Cardiac muscle cell (in vitro differentiated cells and primary cell): ENCODE measurements at regions not wholly inside any gene's neighbourhood (a gene's known extent, or its start where the extent isn't known, plus 50 kb on each side); places are given as distances from the start of the nearest gene placed in this dataset.

Source experiments
- DNase-seq, 2 donors: peaks; one replicate each; pipeline versions ENCODE4 v3.0.0 to v3.0.0-alpha.2; 2010 to 2017; ENCODE audit warnings: low read depth in 1 of 2, low spot score in 1 of 2
- H3K27ac ChIP-seq: fragments of 200-600 bp; sonication (generic); 2 replicates; pipeline ENCODE4 v1.5.1; 2016
- H3K27me3 ChIP-seq: fragments of 200-600 bp; sonication (generic); 2 replicates; pipeline ENCODE4 v1.6.0; 2016; ENCODE audit warnings: control low read depth
- H3K36me3 ChIP-seq: fragments of 200-600 bp; sonication (generic); 2 replicates; pipeline ENCODE4 v1.5.1; 2016; ENCODE audit warnings: control low read depth
- H3K4me1 ChIP-seq: fragments of 200-600 bp; sonication (generic); 2 replicates; pipeline ENCODE4 v1.8.1; 2017; ENCODE audit warnings: low read depth, mild to moderate bottlenecking, mixed run types
- H3K4me3 ChIP-seq: fragments of 200-600 bp; sonication (generic); 2 replicates; pipeline ENCODE4 v1.5.1; 2016; ENCODE audit warnings: mild to moderate bottlenecking
- H3K9me3 ChIP-seq: fragments of 200-600 bp; sonication (generic); 2 replicates; pipeline ENCODE4 v1.5.1; 2017; ENCODE audit warnings: low read depth, mild to moderate bottlenecking, control low read depth
- TF ChIP-seq, protein P1 (sequence below): IDR thresholded peaks from 2 replicates; pipeline ENCODE4 v1.5.1; 2012; ENCODE audit warnings: low read depth, mild to moderate bottlenecking, low read length

DNA sequence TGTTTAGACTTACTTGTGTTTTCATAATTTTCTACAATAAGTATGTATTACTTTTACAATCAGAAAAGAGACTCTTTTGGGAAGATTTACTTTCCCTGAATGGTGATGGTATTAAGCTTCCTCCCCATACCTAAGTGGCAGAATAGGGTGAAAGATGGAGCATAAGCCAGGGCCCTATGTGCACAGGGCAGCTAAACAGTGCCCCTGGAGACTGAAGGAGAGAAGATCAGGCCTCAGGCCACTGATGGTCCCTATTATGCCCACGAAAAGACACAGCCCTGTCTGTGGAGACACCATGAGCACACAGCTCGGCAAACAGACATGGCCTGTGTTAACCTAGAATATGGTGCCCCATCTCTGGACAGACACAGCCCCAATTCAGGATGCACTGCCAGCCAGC is 139.4 kb downstream of the OAT start:
- no peak for DNase-seq
- Histone ChIP-seq H3K9me3 (no peaks in the 10 kb centered on the region), H3K4me1 (no peaks in the 10 kb centered on the region), H3K4me3 (no peak overlapping the region), H3K27ac (no peak overlapping the region), H3K36me3 (no peaks in the 10 kb centered on the region), H3K27me3 (no peaks in the 10 kb centered on the region)
- TF ChIP-seq, protein P1, sequence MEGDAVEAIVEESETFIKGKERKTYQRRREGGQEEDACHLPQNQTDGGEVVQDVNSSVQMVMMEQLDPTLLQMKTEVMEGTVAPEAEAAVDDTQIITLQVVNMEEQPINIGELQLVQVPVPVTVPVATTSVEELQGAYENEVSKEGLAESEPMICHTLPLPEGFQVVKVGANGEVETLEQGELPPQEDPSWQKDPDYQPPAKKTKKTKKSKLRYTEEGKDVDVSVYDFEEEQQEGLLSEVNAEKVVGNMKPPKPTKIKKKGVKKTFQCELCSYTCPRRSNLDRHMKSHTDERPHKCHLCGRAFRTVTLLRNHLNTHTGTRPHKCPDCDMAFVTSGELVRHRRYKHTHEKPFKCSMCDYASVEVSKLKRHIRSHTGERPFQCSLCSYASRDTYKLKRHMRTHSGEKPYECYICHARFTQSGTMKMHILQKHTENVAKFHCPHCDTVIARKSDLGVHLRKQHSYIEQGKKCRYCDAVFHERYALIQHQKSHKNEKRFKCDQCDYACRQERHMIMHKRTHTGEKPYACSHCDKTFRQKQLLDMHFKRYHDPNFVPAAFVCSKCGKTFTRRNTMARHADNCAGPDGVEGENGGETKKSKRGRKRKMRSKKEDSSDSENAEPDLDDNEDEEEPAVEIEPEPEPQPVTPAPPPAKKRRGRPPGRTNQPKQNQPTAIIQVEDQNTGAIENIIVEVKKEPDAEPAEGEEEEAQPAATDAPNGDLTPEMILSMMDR, result no peak

DNA sequence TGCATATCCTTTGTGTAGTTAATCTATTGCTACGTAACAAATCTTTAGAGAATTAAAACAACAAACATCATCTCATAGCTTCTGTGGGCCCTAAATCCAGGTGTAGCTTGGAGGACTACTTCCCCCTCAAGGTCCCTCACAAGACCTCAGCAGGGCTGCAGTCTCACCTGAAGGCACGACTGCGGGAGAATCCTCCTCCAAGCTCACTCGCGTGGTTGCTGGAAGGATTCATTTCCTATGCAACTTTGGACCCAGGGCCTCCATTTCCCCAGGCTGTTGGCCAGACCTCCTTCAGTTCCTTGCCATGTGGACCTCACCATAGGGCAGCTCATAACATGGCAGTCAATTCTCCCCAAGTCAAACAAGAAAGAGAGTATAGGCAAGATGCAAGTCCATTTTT is 140.4 kb downstream of the OAT start:
- no peaks in the 10 kb centered on the region for H3K36me3 ChIP-seq
- no peaks in the 10 kb centered on the region for H3K27me3 ChIP-seq
- H3K4me1 ChIP-seq, result no peaks in the 10 kb centered on the region
- no peak overlapping the region for H3K4me3 ChIP-seq
- no peak overlapping the region for H3K27ac ChIP-seq
- no peaks in the 10 kb centered on the region for H3K9me3 ChIP-seq
- TF ChIP-seq, protein P1, result no peak
- no peak for DNase-seq

DNA sequence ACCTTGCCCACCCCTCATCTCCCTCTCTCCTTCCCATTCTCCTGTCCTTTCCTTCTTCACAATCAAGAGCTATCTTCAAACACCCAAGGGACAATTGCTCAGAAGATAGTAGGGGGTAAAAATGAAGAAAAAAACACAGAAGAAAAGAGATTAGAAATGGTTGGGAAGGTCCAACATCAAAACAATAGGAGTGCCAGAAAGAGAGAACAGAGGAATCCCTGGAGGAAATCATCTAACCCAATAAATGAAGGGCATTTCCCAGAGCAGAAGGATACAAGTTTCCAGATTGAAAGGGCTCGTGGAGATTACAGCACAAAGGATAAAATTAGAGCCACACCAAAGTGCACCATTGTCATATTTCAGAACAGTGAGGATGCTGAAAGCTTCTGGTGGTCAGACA is 145.6 kb downstream of the OAT start:
- no peaks in the 10 kb centered on the region for H3K9me3 ChIP-seq
- no peaks in the 10 kb centered on the region for H3K4me1 ChIP-seq
- no peak overlapping the region for H3K4me3 ChIP-seq
- no peaks in the 10 kb centered on the region for H3K36me3 ChIP-seq
- TF ChIP-seq, protein P1, result no peak
- DNase-seq, result no peak
- H3K27ac ChIP-seq, result no peak overlapping the region
- no peaks in the 10 kb centered on the region for H3K27me3 ChIP-seq

DNA sequence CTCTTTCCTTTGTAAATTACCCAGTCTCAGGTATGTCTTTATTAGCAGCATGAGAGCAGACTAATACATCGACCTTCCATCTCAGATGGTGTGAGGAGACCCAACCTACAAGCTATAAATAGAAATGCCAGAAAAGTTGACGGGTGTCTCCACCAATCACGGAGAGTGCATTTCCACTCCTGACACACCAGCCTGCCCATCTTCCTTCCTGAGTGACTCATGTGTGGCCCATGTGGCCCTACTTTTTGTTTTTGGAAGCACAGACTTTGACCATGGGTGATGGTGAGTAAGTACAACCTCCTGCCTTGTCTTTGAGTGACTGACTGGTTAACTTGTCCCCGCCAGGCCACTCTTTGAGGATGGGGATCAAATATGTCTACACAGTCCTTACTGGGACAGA is 147.0 kb downstream of the OAT start:
- DNase-seq, result no peak
- Histone ChIP-seq H3K27me3 (no peaks in the 10 kb centered on the region), H3K36me3 (no peaks in the 10 kb centered on the region), H3K4me1 (no peaks in the 10 kb centered on the region), H3K27ac (no peak overlapping the region), H3K9me3 (no peaks in the 10 kb centered on the region), H3K4me3 (no peak overlapping the region)
- TF ChIP-seq, protein P1, result no peak

DNA sequence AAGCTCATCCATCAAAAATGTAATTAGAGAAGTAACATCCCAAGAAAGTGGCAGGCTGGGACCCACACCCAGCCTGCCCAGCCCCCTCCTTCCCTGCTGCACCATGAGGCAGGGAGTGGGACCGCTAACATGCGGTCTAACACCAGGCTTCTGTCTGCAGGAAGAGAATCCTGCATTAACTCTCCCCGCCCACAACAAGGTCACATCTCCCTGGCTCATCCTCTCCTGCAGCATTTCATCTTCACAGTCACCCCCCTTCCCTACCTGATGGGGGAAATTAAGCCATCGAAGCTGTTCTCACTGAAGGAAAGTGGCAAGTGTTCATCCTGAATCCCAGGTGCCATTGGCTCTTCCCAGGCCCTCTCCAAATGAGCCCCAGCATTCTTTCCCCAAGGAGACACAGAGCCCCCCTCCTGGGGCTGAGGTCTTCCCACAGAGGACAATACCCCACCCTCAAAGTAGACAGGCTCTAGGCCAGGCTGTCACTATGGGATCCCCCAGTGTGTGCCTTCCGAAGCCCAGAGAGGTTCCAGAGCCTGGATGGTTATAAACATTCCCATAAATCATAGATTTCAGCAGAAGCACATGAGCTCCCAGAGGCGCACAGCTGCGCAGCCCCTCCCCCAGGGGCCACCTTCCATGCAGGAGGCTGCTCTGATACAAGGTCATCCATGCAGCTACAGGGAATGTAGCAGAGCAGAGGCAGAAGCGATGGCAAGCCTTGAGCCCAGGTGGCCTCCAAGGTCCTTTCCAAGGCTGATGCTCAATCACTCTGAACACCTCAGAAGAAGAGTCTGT is 148.0 kb downstream of the OAT start:
- H3K27ac ChIP-seq, result no peak overlapping the region
- DNase-seq, result no peak
- no peaks in the 10 kb centered on the region for H3K27me3 ChIP-seq
- H3K36me3 ChIP-seq, result no peaks in the 10 kb centered on the region
- TF ChIP-seq, protein P1, result no peak
- no peaks in the 10 kb centered on the region for H3K9me3 ChIP-seq
- H3K4me1 ChIP-seq, result no peaks in the 10 kb centered on the region
- H3K4me3 ChIP-seq, result no peak overlapping the region
